OCI-LY1 (cell line): ENCODE measurements at regions not wholly inside any gene's neighbourhood (a gene's known extent, or its start where the extent isn't known, plus 50 kb on each side); places are given as distances from the start of the nearest gene placed in this dataset.

ENCODE experiments used
- H2AFZ ChIP-seq: fragments of 200-600 bp; sonication (generic), shearing (Covaris generic); 2 replicates; pipeline ENCODE4 v1.6.0; 2014; ENCODE audit warnings: antibody characterized with exemption, mild to moderate bottlenecking, low read length
- H3F3A ChIP-seq: fragments of 200-600 bp; sonication (generic), shearing (Covaris generic); 2 replicates; pipeline ENCODE4 v1.6.0; 2014; ENCODE audit warnings: mild to moderate bottlenecking, antibody characterized with exemption, low read length, moderate library complexity; ENCODE audit not compliant: insufficient read depth
- H3K27ac ChIP-seq: fragments of 200-600 bp; sonication (generic); 2 replicates; pipeline ENCODE4 v1.5.1; 2014; ENCODE audit warnings: low read length, mixed run types, mild to moderate bottlenecking, low read depth; ENCODE audit not compliant: poor library complexity, severe bottlenecking
- H3K27me3 ChIP-seq: fragments of 200-600 bp; sonication (generic); 2 replicates; pipeline ENCODE4 v1.6.0; 2014; ENCODE audit warnings: antibody characterized with exemption, mild to moderate bottlenecking, low read length, moderate library complexity; ENCODE audit not compliant: insufficient read depth
- H3K36me3 ChIP-seq: fragments of 200-600 bp; sonication (generic); 2 replicates; pipeline ENCODE4 v1.6.1; 2014; ENCODE audit warnings: mild to moderate bottlenecking, antibody characterized with exemption, low read length, moderate library complexity, mixed read lengths; ENCODE audit not compliant: insufficient read depth
- H3K4me1 ChIP-seq: fragments of 200-600 bp; sonication (generic); 2 replicates; pipeline ENCODE4 v1.5.1; 2014; ENCODE audit warnings: mild to moderate bottlenecking, low read length, moderate library complexity; ENCODE audit not compliant: insufficient read depth, severe bottlenecking
- H3K4me2 ChIP-seq: fragments of 200-600 bp; sonication (generic), shearing (Covaris generic); 2 replicates; pipeline ENCODE4 v1.6.1; 2014; ENCODE audit warnings: low read length
- H3K4me3 ChIP-seq: fragments of 200-600 bp; sonication (generic); 2 replicates; pipeline ENCODE4 v1.5.1; 2014; ENCODE audit warnings: low read length, low read depth, mild to moderate bottlenecking, mixed read lengths; ENCODE audit not compliant: poor library complexity, severe bottlenecking
- H3K79me2 ChIP-seq: fragments of 200-600 bp; shearing (Covaris generic); 2 replicates; pipeline ENCODE4 v1.6.1; 2016; ENCODE audit warnings: mixed run types, low read length, mixed read lengths; ENCODE audit not compliant: insufficient read depth
- H3K9ac ChIP-seq: fragments of 200-600 bp; sonication (generic), shearing (Covaris generic); 2 replicates; pipeline ENCODE4 v1.6.1; 2014; ENCODE audit warnings: mild to moderate bottlenecking, low read length, mixed read lengths
- H3K9me2 ChIP-seq: fragments of 200-600 bp; sonication (generic), shearing (Covaris generic); 2 replicates; pipeline ENCODE4 v1.6.1; 2014; ENCODE audit warnings: low read depth, mild to moderate bottlenecking, low read length, mixed read lengths
- H3K9me3 ChIP-seq: fragments of 200-600 bp; shearing (Covaris generic); 2 replicates; pipeline ENCODE4 v1.6.1; 2014; ENCODE audit warnings: low read length, mixed read lengths
- H4K20me1 ChIP-seq: fragments of 200-600 bp; sonication (generic), shearing (Covaris generic); 2 replicates; pipeline ENCODE4 v1.6.0; 2016; ENCODE audit warnings: mild to moderate bottlenecking, low read length; ENCODE audit not compliant: insufficient read depth
- EZH2 ChIP-seq: fragments of 200-600 bp; sonication (generic), shearing (Covaris generic); IDR thresholded peaks from 2 replicates; pipeline ENCODE4 v1.8.0; 2017; ENCODE audit warnings: borderline replicate concordance, mixed run types, mild to moderate bottlenecking, antibody characterized with exemption, low read length, moderate library complexity, mixed read lengths
- TF ChIP-seq, protein P1 (sequence below): fragments of 200-600 bp; sonication (generic), shearing (Covaris generic); IDR thresholded peaks from 2 replicates; pipeline ENCODE4 v1.5.1; 2017; ENCODE audit warnings: mild to moderate bottlenecking, antibody characterized with exemption, low read length, moderate library complexity, mixed read lengths

DNA sequence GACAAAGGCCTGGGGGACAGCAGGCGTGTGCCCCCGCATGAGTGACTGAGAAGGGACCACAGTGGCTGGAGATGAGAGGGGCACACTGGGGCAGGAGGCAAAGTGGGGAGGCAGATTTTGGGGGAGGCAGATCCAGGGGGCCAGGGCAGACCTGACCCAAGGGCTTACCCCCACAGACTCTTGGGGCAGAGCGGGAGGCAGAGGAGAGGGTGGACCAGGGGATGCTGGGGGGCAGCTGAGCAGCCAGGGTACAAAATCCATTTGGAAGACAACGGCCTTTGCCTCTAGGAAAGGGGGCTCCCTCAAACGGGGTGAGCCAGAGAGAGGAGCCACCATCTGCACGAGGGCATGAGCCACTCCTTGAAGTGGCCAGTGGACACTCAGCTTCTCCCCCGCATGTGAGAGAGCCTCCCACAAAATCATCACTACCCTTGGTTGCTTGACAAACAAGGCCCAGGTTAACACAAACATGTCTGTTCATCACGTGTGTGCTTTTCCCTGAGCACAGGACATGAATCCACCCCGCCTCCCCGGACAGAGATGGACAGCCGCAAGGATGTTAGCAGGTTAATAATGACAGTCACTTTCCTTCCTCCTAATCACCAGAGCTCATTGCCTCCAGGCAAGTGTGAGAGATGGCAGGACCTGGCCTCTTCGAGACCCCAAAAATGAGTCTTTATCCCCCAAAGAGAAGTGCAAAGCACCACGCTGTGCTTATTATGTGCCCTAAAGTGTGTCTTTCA lies 72.0 kb upstream of the RAB6C start:
- no peaks in the 10 kb centered on the region for H3F3A ChIP-seq
- H3K27me3 ChIP-seq: no peaks in the 10 kb centered on the region
- H3K4me1 ChIP-seq: no peaks in the 10 kb centered on the region
- H3K4me2 ChIP-seq: no peak overlapping the region
- no peaks in the 10 kb centered on the region for H3K79me2 ChIP-seq
- no peaks in the 10 kb centered on the region for H3K9me3 ChIP-seq
- no peaks in the 10 kb centered on the region for H3K9me2 ChIP-seq
- no peak overlapping the region for H2AFZ ChIP-seq
- no peaks in the 10 kb centered on the region for H3K36me3 ChIP-seq
- no peak overlapping the region for H3K27ac ChIP-seq
- no peak overlapping the region for H3K4me3 ChIP-seq
- TF ChIP-seq EZH2: no peak
- TF ChIP-seq, protein P1, sequence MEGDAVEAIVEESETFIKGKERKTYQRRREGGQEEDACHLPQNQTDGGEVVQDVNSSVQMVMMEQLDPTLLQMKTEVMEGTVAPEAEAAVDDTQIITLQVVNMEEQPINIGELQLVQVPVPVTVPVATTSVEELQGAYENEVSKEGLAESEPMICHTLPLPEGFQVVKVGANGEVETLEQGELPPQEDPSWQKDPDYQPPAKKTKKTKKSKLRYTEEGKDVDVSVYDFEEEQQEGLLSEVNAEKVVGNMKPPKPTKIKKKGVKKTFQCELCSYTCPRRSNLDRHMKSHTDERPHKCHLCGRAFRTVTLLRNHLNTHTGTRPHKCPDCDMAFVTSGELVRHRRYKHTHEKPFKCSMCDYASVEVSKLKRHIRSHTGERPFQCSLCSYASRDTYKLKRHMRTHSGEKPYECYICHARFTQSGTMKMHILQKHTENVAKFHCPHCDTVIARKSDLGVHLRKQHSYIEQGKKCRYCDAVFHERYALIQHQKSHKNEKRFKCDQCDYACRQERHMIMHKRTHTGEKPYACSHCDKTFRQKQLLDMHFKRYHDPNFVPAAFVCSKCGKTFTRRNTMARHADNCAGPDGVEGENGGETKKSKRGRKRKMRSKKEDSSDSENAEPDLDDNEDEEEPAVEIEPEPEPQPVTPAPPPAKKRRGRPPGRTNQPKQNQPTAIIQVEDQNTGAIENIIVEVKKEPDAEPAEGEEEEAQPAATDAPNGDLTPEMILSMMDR: no peak
- no peak overlapping the region for H3K9ac ChIP-seq
- H4K20me1 ChIP-seq: no peaks in the 10 kb centered on the region

DNA sequence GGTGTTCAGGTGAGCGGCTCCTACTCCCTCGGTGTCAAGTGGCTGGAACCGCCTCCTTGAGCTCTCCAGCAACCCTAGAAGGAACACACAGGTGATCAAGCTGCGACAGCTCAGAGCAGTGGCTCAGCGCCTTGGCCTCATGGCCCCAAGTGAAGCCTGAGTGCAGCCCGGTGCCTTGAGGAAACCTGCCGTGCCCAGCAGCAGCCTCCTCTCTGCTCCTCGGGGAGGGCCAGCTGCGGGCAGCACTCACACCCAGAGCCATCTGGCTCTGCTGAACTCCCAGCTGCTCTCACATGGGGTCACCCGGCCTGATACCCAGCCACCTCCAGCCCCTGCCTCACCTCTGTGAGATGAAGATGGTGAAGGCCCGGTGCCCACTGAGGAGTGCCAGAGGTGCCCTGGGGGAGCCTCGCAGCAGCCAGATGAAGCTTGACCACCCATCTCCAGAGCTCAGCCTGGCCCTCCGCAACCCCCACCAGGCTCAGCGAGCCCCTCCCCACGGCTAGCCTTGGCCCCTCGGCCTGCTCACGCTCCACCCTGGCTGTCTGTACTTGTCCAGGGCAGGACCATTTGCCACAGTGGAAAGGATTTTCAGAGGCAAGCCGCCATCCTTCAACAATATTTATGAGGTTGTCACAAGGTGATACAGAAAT lies 70.6 kb upstream of the RAB6C start:
- Histone ChIP-seq H3K27ac (no peak overlapping the region), H2AFZ (no peak overlapping the region), H3K9ac (no peak overlapping the region), H3K27me3 (no peaks in the 10 kb centered on the region), H3K4me1 (no peaks in the 10 kb centered on the region), H3K36me3 (no peaks in the 10 kb centered on the region), H4K20me1 (no peaks in the 10 kb centered on the region), H3F3A (no peaks in the 10 kb centered on the region), H3K4me2 (no peak overlapping the region), H3K4me3 (no peak overlapping the region), H3K9me3 (no peaks in the 10 kb centered on the region), H3K9me2 (no peaks in the 10 kb centered on the region), H3K79me2 (no peaks in the 10 kb centered on the region)
- TF ChIP-seq EZH2: no peak
- TF ChIP-seq, protein P1: no peak

DNA sequence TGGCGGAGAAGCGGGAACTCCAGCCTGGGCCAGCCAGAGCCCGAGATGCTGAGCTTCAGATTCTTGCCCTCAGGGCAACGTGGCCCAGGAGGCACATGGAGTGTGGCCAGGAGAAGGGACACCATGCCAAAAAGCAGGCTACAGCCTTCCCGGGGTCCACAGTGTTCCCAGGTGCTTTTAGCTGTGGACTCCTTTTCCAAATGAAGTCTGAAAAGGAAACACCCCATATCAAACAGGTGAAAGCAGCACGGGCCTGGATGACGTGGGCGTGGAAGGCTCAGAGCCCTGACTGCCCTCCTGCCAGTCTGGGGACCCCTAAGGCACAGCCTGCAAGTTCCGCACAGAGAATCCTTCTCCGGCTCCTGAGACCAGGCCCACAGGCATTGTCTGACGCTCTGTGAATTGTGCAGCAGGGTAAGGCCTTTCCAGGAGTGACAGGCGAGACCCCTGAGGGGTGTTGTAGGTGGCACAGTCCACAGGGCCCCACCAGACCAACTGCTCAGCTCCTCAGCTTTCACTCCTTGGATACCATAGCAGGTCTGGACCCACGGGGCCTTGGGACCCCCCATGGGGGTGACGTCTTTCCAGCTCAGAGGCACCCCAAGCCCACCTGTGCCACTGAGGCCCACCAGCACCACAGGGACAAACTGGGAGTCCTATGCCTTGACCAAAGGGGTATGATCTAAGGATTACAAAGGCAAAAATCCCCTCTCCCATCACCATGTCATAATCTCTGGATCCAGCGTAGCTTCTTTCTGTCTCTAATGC lies 69.6 kb upstream of the RAB6C start:
- Histone ChIP-seq H3K9ac (no peak overlapping the region), H3K27ac (no peak overlapping the region), H3K4me1 (no peaks in the 10 kb centered on the region), H3K79me2 (no peaks in the 10 kb centered on the region), H3K27me3 (no peaks in the 10 kb centered on the region), H3K4me2 (no peak overlapping the region), H3K9me2 (no peaks in the 10 kb centered on the region), H3K36me3 (no peaks in the 10 kb centered on the region), H2AFZ (no peak overlapping the region), H3K9me3 (no peaks in the 10 kb centered on the region), H4K20me1 (no peaks in the 10 kb centered on the region), H3K4me3 (no peak overlapping the region), H3F3A (no peaks in the 10 kb centered on the region)
- TF ChIP-seq EZH2: no peak
- TF ChIP-seq, protein P1: no peak
